ENCODE measurements at regions not wholly inside any gene's neighbourhood (a gene's known extent, or its start where the extent isn't known, plus 50 kb on each side); places are given as distances from the start of the nearest gene placed in this dataset.

GRCh38 chr5:38113456-38113855, 144.9 kb upstream of the EGFLAM start:
- 95 to 100% methylated on average over 1 to 5 of the region's 5 CpGs for WGBS, 2 experiments (ENCODE audit: insufficient coverage in 1 of 2, insufficient read length in 1 of 2)
- no peaks in the 10 kb centered on the region for H3K9me3 ChIP-seq (ENCODE audit: control insufficient read depth, low read length)
- no peaks in the 10 kb centered on the region for H3K4me1 ChIP-seq (ENCODE audit: control insufficient read depth, insufficient read depth, low read length)
- Mint-ChIP-seq H3K36me3 (ENCODE audit: low read depth) (no peaks in the 10 kb centered on the region), H3K4me1 (peaks cover 9% of the 10 kb centered on the region), H3K27me3 (ENCODE audit: insufficient read depth) (peaks cover 3% of the 10 kb centered on the region), H3K4me3 (no peak overlapping the region), H3K27ac (no peak overlapping the region), H3K9me3 (no peaks in the 10 kb centered on the region)
- no peak overlapping the region for H3K27ac ChIP-seq (ENCODE audit: low read depth, low read length)
- no peaks in the 10 kb centered on the region for H3K27me3 ChIP-seq (ENCODE audit: control insufficient read depth, insufficient read depth, low read length, poor library complexity, severe bottlenecking)
- no peak for TF ChIP-seq CTCF (conservative IDR thresholded peaks at IDR 0.05)
- H3K36me3 ChIP-seq (ENCODE audit: control insufficient read depth, insufficient read depth, low read length): no peaks in the 10 kb centered on the region
- DNase-seq: no peak
- no peak overlapping the region for H3K4me3 ChIP-seq (ENCODE audit: low read length)
- H3K9ac ChIP-seq (ENCODE audit: extremely low read depth, low read length, poor library complexity, severe bottlenecking): no peak overlapping the region

GRCh38 chr5:38112938-38113337, 145.4 kb upstream of the EGFLAM start:
- H3K4me3 Mint-ChIP-seq: no peak overlapping the region
- TF ChIP-seq CTCF (conservative IDR thresholded peaks at IDR 0.05): no peak
- no peak overlapping the region for H3K27ac ChIP-seq (ENCODE audit: low read depth, low read length)
- H3K36me3 Mint-ChIP-seq (ENCODE audit: low read depth): no peaks in the 10 kb centered on the region
- H3K27me3 Mint-ChIP-seq (ENCODE audit: insufficient read depth): peaks cover 3% of the 10 kb centered on the region
- no peaks in the 10 kb centered on the region for H3K36me3 ChIP-seq (ENCODE audit: control insufficient read depth, insufficient read depth, low read length)
- no peaks in the 10 kb centered on the region for H3K4me1 ChIP-seq (ENCODE audit: control insufficient read depth, insufficient read depth, low read length)
- DNase-seq: no peak
- H3K4me3 ChIP-seq (ENCODE audit: low read length): no peak overlapping the region
- no peak overlapping the region for H3K27ac Mint-ChIP-seq
- no peaks in the 10 kb centered on the region for H3K27me3 ChIP-seq (ENCODE audit: control insufficient read depth, insufficient read depth, low read length, poor library complexity, severe bottlenecking)
- no peak overlapping the region for H3K9ac ChIP-seq (ENCODE audit: extremely low read depth, low read length, poor library complexity, severe bottlenecking)
- H3K4me1 Mint-ChIP-seq: peaks cover 9% of the 10 kb centered on the region
- H3K9me3 ChIP-seq (ENCODE audit: control insufficient read depth, low read length): no peaks in the 10 kb centered on the region
- WGBS, 2 experiments (ENCODE audit: insufficient coverage in 1 of 2, insufficient read length in 1 of 2): 94 to 95% methylated on average over 2 to 4 of the region's 4 CpGs
- no peaks in the 10 kb centered on the region for H3K9me3 Mint-ChIP-seq

- H3K4me3 Mint-ChIP-seq: no peak overlapping the region
- H3K27ac Mint-ChIP-seq: no peak overlapping the region
- Histone ChIP-seq H3K4me1 (ENCODE audit: control insufficient read depth, insufficient read depth, low read length) (no peaks in the 10 kb centered on the region), H3K9ac (ENCODE audit: extremely low read depth, low read length, poor library complexity, severe bottlenecking) (no peak overlapping the region), H3K4me3 (ENCODE audit: low read length) (no peak overlapping the region), H3K36me3 (ENCODE audit: control insufficient read depth, insufficient read depth, low read length) (no peaks in the 10 kb centered on the region), H3K27ac (ENCODE audit: low read depth, low read length) (no peak overlapping the region), H3K9me3 (ENCODE audit: control insufficient read depth, low read length) (no peaks in the 10 kb centered on the region), H3K27me3 (ENCODE audit: control insufficient read depth, insufficient read depth, low read length, poor library complexity, severe bottlenecking) (no peaks in the 10 kb centered on the region)
- peaks cover 5% of the 10 kb centered on the region for H3K4me1 Mint-ChIP-seq
- no peak for TF ChIP-seq CTCF (conservative IDR thresholded peaks at IDR 0.05)
- 93 to 100% methylated on average over 1 to 5 of the region's 6 CpGs for WGBS, 2 experiments (ENCODE audit: insufficient coverage in 1 of 2, insufficient read length in 1 of 2)
- no peaks in the 10 kb centered on the region for H3K36me3 Mint-ChIP-seq (ENCODE audit: low read depth)
- no peak for DNase-seq
- no peaks in the 10 kb centered on the region for H3K9me3 Mint-ChIP-seq
- H3K27me3 Mint-ChIP-seq (ENCODE audit: insufficient read depth): peaks cover 11% of the 10 kb centered on the region
Observed at GRCh38 chr5:38110130-38110529, 148.2 kb upstream of the EGFLAM start.
